PFSK-1 (cell line): ENCODE measurements at regions not wholly inside any gene's neighbourhood (a gene's known extent, or its start where the extent isn't known, plus 50 kb on each side); places are given as distances from the start of the nearest gene placed in this dataset.

Experiments
- FOXP2 ChIP-seq: optimal IDR thresholded peaks from 2 replicates; pipeline ENCODE3; 2011; ENCODE audit warnings: borderline replicate concordance, control low read depth, inconsistent platforms; ENCODE audit not compliant: insufficient read depth; ENCODE audit errors: extremely low read length, extremely low read depth
- POLR2AphosphoS5 ChIP-seq: IDR thresholded peaks from 2 replicates; pipeline ENCODE4 v1.6.1; 2012; ENCODE audit warnings: low read depth, mild to moderate bottlenecking, control low read depth, low read length, moderate library complexity
- REST ChIP-seq, 2 experiments: IDR thresholded peaks; 2 replicates each; pipeline versions ENCODE4 v1.6.1 to v1.8.0; 2011 to 2012; ENCODE audit warnings: low read depth in 2 of 2, low read length in 2 of 2, control low read depth in 1 of 2, inconsistent platforms in 1 of 2, mild to moderate bottlenecking in 1 of 2, moderate library complexity in 1 of 2; ENCODE audit not compliant: insufficient read depth in 1 of 2
- SIN3A ChIP-seq: IDR thresholded peaks from 2 replicates; pipeline ENCODE4 v1.6.1; 2012; ENCODE audit warnings: mild to moderate bottlenecking, low read length, moderate library complexity, borderline replicate concordance; ENCODE audit not compliant: insufficient read depth
- TAF1 ChIP-seq: IDR thresholded peaks from 2 replicates; pipeline ENCODE4 v1.6.1; 2012; ENCODE audit warnings: low read length, control low read depth, borderline replicate concordance; ENCODE audit not compliant: insufficient read depth

DNA sequence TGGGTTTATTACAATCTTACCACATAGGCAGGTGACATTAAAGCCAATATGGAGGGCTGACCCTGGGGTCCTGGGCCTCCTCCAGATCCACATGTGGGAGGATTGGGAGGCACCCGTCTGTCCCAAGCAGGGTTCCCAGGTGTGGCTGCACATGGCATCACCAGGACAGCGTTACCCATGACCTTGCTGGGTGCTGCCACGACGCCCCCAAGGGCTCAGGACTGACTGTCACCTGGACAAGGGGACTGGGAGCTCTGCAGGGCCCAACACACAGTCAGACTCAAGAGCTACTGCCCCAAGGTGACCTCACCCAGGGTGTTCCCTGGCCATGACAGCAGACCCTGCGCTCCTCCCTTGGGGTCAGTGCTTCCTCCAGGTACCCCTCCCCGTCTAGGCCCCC is 437.4 kb upstream of the MYT1L start:
- TF ChIP-seq POLR2AphosphoS5 (no peak), REST (IDR thresholded peaks at IDR 0.05; ENCODE audit: insufficient read depth in 1 of 2, low read depth in 2 of 2, low read length in 2 of 2) (no peak), FOXP2 (no peak), SIN3A (no peak)

- no peak for TF ChIP-seq REST (IDR thresholded peaks at IDR 0.05; ENCODE audit: insufficient read depth in 1 of 2, low read depth in 2 of 2, low read length in 2 of 2)
- TF ChIP-seq POLR2AphosphoS5: no peak
These were observed 436.8 kb upstream of the MYT1L start for GRCh38 chr2:2767837-2768236.

GRCh38 chr2:2765839-2766495 is 434.9 kb upstream of the MYT1L start:
- TF ChIP-seq POLR2AphosphoS5: no peak
- no peak for TF ChIP-seq REST (IDR thresholded peaks at IDR 0.05; ENCODE audit: insufficient read depth in 1 of 2, low read depth in 2 of 2, low read length in 2 of 2)

GRCh38 chr2:2765176-2765800 is 434.2 kb upstream of the MYT1L start:
- TF ChIP-seq POLR2AphosphoS5 (no peak), FOXP2 (no peak), TAF1 (no peak), REST (IDR thresholded peaks at IDR 0.05; ENCODE audit: insufficient read depth in 1 of 2, low read depth in 2 of 2, low read length in 2 of 2) (no peak), SIN3A (no peak)

DNA sequence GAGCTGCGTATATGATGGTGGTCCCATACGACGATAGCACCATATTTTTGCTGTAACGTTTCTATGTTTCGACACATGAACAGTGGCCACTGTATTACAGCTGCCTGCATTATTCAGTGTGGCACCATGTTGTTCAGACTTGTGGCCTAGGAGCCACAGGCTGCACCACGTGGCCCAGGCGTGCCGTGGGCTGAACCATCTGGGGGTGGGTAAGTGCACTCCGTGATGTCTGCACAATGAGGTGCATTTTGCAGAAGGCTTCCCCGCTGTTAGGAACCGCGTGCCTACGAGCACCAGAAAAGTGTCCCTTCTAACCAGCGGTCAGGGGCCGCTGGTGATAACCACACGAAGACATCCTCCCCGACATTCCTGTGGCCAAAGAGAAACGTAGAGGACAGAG is 433.7 kb upstream of the MYT1L start:
- no peak for TF ChIP-seq POLR2AphosphoS5
- no peak for TF ChIP-seq SIN3A
- no peak for TF ChIP-seq REST (IDR thresholded peaks at IDR 0.05; ENCODE audit: insufficient read depth in 1 of 2, low read depth in 2 of 2, low read length in 2 of 2)
- TF ChIP-seq FOXP2: no peak
- TF ChIP-seq TAF1: no peak
